Heart left ventricle (tissue), 13 donors: ENCODE measurements at regions not wholly inside any gene's neighbourhood (a gene's known extent, or its start where the extent isn't known, plus 50 kb on each side); places are given as distances from the start of the nearest gene placed in this dataset.

Experiments
- CTCF ChIP-seq, 12 donors: fragments of 200-600 bp; sonication (generic) in 4 of 12; IDR thresholded peaks; one replicate each; pipeline versions ENCODE4 v1.5.0 to v1.8.0; 2018 to 2022; ENCODE audit warnings: antibody characterized with exemption in 12 of 12, mild to moderate bottlenecking in 5 of 12
- POLR2A ChIP-seq, 2 donors: fragments of 450-650 bp; IDR thresholded peaks; one replicate each; pipeline ENCODE4 v1.6.1; 2017; ENCODE audit warnings: antibody characterized with exemption in 2 of 2, mild to moderate bottlenecking in 2 of 2, moderate library complexity in 2 of 2
- donor health status: ischemic (EF 13 %, LVEDD 7.1; RV severe dilation, severe dysfunction).
- donor health status: DM: no; HTN: yes; CAD: no.
- donor health status: DM: no; HTN: no; CAD: no.
- donor health status: ischemic (EF 25% LVEDD 6.9; RV normal size, moderate dysfunction).
- donor health status: ischemic (EF 25% LVEDD 5.7; RV mildly dilated, moderate dysfunction).
- donor health status: ischemic (EF 35%, LVEDD 5.7; RV mildly dilated, moderate dysfunction).
- donor health status: nonischemic (EF 11% LVEDD 7.7; RV severe dilation, severe dysfunction).
- donor health status: DM: yes; HTN: yes; CAD: no.
- donor health status: PGD.
- donor health status: ischemic (EF 29% LVEDD 5.4; RV normal size, mild dysfunction).
- donor health status: nonischemic (EF 23%, LVEDD 6.1; RV moderate dilation, normal function).

GRCh38 chr12:74885775-74886174 lies 323.9 kb downstream of the KCNC2 start:
- no peak for TF ChIP-seq CTCF (IDR thresholded peaks at IDR 0.05)
- TF ChIP-seq POLR2A (IDR thresholded peaks at IDR 0.05), result no peak
